ENCODE measurements at regions not wholly inside any gene's neighbourhood (a gene's known extent, or its start where the extent isn't known, plus 50 kb on each side); places are given as distances from the start of the nearest gene placed in this dataset.
"Not testable (repeated sequence)": the region's sequence is repeated elsewhere in the genome, so short reads cannot be mapped to it uniquely, and the experiment has no call there.

- intact Hi-C loops (cut with DNase I; ENCODE audit: low total_unique reads) = no loop called here
- H3K27ac ChIP-seq = no peak overlapping the region
- DNase-seq = no peak
- H3K27me3 ChIP-seq = no peaks in the 10 kb centered on the region
- TF ChIP-seq, protein P1, sequence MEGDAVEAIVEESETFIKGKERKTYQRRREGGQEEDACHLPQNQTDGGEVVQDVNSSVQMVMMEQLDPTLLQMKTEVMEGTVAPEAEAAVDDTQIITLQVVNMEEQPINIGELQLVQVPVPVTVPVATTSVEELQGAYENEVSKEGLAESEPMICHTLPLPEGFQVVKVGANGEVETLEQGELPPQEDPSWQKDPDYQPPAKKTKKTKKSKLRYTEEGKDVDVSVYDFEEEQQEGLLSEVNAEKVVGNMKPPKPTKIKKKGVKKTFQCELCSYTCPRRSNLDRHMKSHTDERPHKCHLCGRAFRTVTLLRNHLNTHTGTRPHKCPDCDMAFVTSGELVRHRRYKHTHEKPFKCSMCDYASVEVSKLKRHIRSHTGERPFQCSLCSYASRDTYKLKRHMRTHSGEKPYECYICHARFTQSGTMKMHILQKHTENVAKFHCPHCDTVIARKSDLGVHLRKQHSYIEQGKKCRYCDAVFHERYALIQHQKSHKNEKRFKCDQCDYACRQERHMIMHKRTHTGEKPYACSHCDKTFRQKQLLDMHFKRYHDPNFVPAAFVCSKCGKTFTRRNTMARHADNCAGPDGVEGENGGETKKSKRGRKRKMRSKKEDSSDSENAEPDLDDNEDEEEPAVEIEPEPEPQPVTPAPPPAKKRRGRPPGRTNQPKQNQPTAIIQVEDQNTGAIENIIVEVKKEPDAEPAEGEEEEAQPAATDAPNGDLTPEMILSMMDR (IDR thresholded peaks at IDR 0.05) = no peak
- no peak overlapping the region for H3K4me3 ChIP-seq
- H3K4me1 ChIP-seq = no peaks in the 10 kb centered on the region
- no peaks in the 10 kb centered on the region for H3K9me3 ChIP-seq
- H3K36me3 ChIP-seq = no peaks in the 10 kb centered on the region
These were observed 65.1 kb upstream of the GZMB start for GRCh38 chr14:24699052-24699451.

GRCh38 chr14:24696280-24696920, 62.4 kb upstream of the GZMB start:
- DNase-seq; H3K4me3 ChIP-seq; intact Hi-C loops (cut with DNase I; ENCODE audit: low total_unique reads); H3K36me3 ChIP-seq; H3K4me1 ChIP-seq; H3K27me3 ChIP-seq; H3K27ac ChIP-seq; H3K9me3 ChIP-seq: not testable (repeated sequence)

- no peak for DNase-seq
- H3K36me3 ChIP-seq = no peaks in the 10 kb centered on the region
- H3K27ac ChIP-seq = no peak overlapping the region
- TF ChIP-seq, protein P1 (IDR thresholded peaks at IDR 0.05) = no peak
- H3K9me3 ChIP-seq = no peaks in the 10 kb centered on the region
- H3K4me1 ChIP-seq = no peaks in the 10 kb centered on the region
- no peak overlapping the region for H3K4me3 ChIP-seq
- H3K27me3 ChIP-seq = no peaks in the 10 kb centered on the region
- intact Hi-C loops (cut with DNase I; ENCODE audit: low total_unique reads) = no loop called here
These were observed 61.6 kb upstream of the GZMB start for GRCh38 chr14:24695265-24696241.

DNA sequence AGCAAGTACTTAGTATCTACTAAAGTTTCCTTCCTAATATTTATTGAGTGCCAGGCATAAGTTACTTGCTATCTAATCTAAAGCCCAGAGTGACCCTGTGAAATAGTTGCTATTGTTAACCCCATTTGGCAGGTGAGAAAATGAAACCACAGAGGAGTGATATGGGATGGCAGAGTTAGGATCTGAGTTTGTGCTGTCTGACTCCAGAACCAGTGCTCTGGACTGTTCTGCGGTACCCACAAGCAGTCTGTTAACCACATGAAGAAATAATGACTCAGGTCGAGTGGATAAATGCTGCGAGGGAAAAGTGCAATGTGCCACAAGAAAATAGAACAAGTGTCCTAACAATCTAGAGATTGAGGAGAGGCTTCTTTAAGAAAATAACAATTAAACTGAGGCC, 60.7 kb upstream of the GZMB start:
- H3K27ac ChIP-seq = no peak overlapping the region
- intact Hi-C loops (cut with DNase I; ENCODE audit: low total_unique reads) = no loop called here

GRCh38 chr14:24693983-24694382, 60.0 kb upstream of the GZMB start:
- H3K27me3 ChIP-seq = no peaks in the 10 kb centered on the region
- H3K27ac ChIP-seq = no peak overlapping the region
- no peak overlapping the region for H3K4me3 ChIP-seq
- no peaks in the 10 kb centered on the region for H3K36me3 ChIP-seq
- TF ChIP-seq, protein P1 (IDR thresholded peaks at IDR 0.05) = no peak
- DNase-seq = no peak
- intact Hi-C loops (cut with DNase I; ENCODE audit: low total_unique reads) = no loop called here
- no peaks in the 10 kb centered on the region for H3K4me1 ChIP-seq
- H3K9me3 ChIP-seq = no peaks in the 10 kb centered on the region

More for the DNA sequence above, 60.7 kb upstream of the GZMB start:
- TF ChIP-seq, protein P1 (IDR thresholded peaks at IDR 0.05) = no peak
- Histone ChIP-seq H3K9me3 (no peaks in the 10 kb centered on the region), H3K27me3 (no peaks in the 10 kb centered on the region), H3K36me3 (no peaks in the 10 kb centered on the region), H3K4me3 (no peak overlapping the region), H3K4me1 (no peaks in the 10 kb centered on the region)
- no peak for DNase-seq

GRCh38 chr14:24693353-24693737, 59.4 kb upstream of the GZMB start:
- TF ChIP-seq, protein P1 (IDR thresholded peaks at IDR 0.05) = no peak
- Histone ChIP-seq H3K27ac (no peak overlapping the region), H3K4me3 (no peak overlapping the region), H3K27me3 (no peaks in the 10 kb centered on the region), H3K9me3 (no peaks in the 10 kb centered on the region), H3K36me3 (no peaks in the 10 kb centered on the region), H3K4me1 (no peaks in the 10 kb centered on the region)
- intact Hi-C loops (cut with DNase I; ENCODE audit: low total_unique reads) = no loop called here
- no peak for DNase-seq
